Left hindlimb (tissue), 1 donor: ENCODE measurements at regions not wholly inside any gene's neighbourhood (a gene's known extent, or its start where the extent isn't known, plus 50 kb on each side); places are given as distances from the start of the nearest gene placed in this dataset.
"Not testable (repeated sequence)": the region's sequence is repeated elsewhere in the genome, so short reads cannot be mapped to it uniquely, and the experiment has no call there.

Source experiments
- DNase-seq: peaks from one replicate; pipeline ENCODE4 v3.0.0-alpha.2; 2018

DNA sequence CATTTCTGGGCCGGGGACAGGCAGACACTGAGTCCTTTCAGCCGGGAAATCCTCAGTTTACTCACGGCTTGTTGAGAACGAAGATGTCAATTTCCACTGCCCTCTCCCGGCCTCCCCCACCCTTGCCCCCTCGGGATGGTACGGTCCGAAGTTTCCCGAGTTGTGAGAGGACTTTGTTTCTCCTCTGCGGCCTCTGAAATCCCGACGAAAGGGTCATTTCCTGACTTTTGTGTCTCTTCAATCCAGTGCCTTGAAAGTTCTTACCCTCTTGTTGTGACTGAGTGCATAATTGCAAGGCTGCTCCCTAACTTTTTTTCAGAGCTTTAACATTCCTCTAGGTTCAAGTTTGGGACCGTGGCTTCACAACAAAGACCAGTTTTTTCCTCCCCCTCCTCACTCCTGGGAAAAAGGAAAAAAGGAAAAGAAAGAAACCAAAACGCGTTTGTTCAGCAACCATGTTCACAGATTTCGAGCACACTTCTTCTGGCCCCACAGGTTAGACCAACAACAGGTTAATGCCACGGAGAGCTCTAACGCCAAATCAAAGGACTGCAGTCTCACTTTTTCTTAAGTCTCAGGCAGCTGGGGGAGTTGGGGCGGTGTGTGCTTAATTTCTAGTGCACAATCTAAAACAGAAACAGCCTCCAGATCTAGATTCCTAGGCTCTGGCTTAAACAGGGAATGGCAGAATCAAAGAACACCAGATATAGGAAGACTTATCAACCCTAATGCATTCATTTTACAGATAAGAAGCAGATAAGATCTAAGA is 138.9 kb downstream of the TMCO5A start:
- DNase-seq, result no peak

DNA sequence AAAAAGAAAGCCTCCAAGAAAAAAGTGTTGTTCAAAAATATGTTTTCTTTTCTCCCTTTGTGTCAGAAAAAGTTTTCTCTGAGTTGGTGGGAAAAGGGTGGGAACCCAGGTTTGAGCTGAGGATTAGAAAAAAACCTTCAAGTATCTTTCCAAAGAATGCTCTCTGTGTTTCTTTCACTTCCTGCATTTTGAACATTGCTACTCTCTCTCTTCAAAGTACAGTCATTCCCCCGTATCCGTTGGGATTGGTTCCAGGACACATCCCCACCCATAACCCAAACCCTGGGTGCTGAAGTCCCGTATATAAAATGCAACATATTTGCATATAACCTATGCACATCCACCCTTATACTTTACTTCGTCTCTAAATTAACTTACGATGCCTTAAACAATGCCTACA is 139.6 kb downstream of the TMCO5A start:
- no peak for DNase-seq

GRCh38 chr15:38075466-38075865 is 141.0 kb downstream of the TMCO5A start:
- no peak for DNase-seq

DNA sequence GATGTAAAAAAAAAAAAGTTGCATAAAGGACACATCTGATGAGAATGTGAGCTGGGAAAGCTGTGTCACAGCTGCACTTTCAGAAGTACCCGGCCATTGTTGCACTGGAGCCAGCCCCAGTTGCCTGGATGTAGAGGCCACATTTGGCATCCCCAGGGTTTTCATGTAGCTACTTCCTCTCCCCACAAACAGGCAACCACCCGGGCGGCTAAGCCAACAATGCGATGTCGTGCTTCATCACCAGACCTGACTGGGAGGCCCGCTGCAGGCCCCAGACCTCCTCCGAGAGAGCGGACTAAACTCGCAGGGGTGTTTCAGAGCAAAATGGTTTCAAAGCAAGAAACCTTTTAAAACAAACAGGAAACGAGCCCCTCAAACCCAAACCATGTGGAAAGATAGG is 142.3 kb downstream of the TMCO5A start:
- DNase-seq, result peak; percentile 66

DNA sequence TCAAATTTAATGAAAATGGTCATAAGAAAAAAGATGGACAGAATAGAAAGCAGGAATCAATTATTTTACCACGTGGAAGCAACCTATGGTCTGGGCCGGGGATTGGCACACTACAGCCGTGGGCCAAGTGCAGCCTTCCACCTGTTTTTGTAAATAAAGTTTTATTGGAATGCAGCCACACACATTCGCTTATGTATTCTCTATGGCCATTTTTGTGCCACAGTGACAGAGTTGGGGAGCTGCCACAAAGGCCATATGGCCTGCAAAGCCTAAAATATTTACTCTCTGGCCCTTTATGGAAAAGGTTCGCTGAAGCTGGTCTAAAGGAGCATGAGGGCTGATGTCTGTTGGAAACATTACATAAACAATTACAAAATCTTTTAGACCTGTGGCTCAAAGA is 144.8 kb downstream of the TMCO5A start:
- DNase-seq, result no peak

- no peak for DNase-seq
Measured at GRCh38 chr15:38080651-38081275, 146.3 kb downstream of the TMCO5A start.

DNA sequence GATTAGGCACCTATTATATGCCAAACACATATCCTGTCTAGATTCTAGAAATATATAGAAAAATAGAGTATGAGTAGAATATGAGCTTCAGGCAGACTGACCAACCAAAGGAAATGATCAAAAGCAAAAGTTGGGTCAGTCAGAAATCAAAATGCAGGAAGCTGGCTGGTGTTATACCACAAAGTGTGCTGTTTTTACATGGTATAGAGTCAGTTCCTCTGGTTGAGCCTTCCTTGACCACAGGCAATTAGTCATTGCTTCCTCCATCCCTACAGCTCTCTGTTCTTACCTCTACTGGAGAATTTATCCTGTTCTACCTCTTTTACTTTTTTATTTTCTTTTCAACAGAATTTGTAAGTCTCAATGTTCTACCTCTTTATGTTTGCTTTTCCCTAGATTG is 149.8 kb downstream of the TMCO5A start:
- DNase-seq, result no peak

DNA sequence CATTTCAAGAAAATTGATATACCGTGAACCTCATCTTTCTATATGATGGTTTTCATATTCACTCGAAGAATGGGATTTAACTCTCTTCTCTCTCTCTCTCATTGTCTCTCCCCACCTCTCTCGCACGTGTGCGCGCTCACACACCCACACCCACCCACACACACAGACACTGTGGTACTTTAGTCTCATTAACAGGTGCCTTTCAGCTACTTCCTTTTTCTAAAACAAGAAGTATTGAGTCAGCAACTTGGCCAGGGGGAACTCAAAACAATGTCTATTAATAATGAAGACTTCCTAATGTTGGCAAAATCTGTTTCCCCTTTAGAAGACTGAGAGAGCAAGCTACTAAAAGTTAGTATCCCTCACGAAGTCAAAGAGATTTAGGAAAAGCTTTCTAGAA is 150.7 kb downstream of the TMCO5A start:
- DNase-seq, result no peak

DNA sequence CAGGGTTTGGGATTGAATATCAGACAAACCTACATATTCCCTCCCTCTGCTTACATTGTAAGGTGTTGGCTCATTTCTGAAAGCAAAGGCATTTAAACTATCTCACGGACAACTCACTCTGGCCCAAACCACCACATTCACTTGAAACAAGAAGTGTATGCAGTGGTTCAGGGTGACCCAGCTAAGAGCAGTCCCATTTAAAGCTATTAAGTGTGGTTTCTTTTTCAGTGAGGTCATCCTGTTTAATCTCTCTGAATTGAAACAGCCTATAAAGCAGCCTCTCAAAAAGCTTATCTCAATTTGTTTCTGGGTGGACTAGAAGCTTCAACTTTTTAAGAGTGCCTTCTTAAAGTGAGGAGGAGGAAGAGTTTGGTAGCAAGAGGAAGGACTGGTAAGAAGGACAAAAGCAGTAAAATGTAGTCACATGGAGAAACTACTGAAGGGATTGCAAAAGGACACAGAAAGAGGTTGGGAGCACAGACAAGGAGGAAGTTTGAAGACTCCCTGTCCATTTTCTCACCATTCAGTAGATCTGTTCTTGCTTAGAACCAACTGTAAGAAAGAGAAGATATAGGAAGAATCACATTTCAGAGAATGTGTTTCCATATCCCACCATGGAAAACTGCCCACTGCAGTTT is 151.6 kb downstream of the TMCO5A start:
- DNase-seq, result no peak

GRCh38 chr15:38086611-38087010 is 152.2 kb downstream of the TMCO5A start:
- DNase-seq, result no peak

DNA sequence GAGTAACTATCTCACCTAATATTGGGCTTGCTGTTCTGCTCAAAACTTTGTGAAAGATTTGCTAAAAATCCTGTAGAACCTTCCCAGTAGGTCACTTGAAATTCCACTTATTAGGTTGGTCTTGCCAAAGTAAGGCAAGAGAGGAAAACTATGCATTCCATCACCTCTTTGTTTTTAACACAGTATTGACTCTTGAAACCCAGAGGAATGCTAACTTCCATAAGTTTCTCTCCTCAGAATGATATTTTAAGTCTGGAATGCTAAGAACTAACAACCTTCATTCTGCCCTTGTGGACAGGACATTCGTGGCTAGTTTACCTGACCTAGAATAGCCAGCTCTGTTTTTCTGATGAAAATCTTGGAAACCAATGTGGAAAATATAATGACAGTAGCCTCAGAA is 154.5 kb downstream of the TMCO5A start:
- no peak for DNase-seq

DNA sequence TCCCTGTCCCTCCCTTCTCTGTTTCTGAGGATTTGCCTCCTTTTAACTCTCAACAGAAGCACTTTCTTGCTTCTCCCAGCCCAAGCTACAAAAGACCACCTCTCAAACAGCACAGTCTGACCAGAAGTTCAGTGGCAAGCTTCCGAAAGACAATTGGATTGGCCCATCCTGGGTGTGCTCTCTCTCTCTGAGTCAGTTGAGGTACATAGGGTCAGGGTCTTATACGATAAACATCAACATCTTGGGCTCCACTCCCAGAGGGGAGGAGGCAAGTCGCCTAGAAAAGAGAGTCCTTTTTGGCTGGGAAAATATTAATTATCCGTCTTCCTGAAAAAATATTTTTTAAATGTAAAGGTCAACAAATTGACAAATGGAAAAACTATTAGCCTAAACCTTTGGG is 155.8 kb downstream of the TMCO5A start:
- no peak for DNase-seq

DNA sequence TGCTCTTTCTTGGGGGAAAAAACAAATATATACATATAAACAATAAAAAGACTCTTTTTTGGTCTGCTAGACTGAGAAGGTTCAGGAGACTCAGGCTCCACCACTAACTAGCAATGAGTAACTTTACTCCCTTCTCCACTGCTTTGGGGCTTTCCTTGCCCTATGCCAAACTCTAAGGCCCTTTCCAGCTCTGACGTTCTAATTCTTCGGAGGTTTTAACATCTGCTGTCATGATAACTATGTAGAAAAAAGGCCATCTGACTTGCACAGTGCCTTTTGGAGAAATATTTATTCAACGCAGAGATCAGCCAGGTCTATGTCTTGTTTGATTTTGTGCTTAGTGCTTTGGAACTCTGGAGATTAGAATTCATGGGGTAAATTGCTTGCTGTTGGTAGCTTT is 156.2 kb downstream of the TMCO5A start:
- DNase-seq, result no peak

DNA sequence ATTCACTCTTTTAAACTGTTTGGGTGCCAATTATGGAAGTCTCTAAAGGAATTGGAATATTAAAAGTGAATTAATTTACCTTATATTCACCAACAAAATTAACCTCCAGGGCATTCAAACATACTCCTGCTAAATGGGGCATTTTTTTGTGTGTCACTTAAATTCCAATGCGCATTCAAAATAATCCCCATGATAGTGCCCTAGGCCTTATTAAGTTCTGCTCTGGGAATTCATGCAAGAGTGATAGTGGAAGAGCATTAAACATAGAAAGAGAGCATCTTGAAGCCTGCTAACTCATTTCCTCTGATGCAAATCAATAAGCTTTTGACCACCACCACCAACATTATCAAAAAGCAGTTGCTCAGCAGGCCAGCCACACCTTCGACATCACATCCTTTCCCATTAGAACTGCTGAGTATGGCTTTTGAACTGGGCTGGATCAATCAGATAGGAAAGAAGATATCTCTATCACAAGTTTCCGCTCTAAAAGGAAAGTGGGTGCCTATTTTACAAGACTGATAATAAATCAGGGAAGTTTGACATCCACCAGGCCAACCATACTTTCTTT is 156.7 kb downstream of the TMCO5A start:
- DNase-seq, result no peak

- no peak for DNase-seq
Measured at GRCh38 chr15:38093931-38094330, 158.7 kb upstream of the SPRED1 start.

DNA sequence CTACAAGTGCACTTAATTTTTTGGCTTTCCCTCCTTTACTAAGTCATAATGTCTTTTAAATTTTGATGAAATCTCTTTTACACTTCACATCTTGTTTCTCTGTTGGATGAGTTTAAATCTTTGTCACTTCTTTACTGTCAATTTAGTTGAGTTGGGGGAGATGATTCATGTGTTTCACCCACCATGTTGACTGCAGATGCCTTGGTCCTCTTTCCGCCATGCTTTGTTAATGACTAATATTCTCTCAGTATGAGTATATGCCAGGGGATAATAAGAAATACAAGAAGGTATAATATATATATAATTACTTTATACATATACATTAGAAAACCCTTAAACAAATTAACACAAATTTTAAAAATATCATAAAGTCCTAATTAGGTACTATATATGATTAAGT is 149.7 kb upstream of the SPRED1 start:
- no peak for DNase-seq

DNA sequence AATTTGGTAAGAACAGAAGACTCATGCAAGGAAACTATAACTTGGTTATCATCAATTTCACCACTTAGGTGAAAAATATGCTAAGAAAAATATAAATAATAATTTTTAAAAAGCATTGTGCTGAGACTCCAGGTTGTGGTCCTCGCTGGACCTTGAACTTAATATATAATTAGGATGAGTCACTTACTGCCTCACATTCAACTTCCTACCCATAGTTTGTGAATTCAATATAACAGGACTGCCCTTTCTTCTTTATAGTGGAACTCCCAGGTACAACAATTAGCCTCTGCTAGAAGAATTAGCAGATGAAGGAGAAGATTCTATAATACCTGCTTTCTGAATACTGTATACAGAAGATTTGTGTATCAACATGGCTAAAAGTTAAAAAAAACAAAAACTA is 149.1 kb upstream of the SPRED1 start:
- no peak for DNase-seq

GRCh38 chr15:38111070-38111469 is 141.6 kb upstream of the SPRED1 start:
- DNase-seq, result no peak

- DNase-seq, result no peak
Measured at GRCh38 chr15:38112406-38112805, 140.2 kb upstream of the SPRED1 start.

DNA sequence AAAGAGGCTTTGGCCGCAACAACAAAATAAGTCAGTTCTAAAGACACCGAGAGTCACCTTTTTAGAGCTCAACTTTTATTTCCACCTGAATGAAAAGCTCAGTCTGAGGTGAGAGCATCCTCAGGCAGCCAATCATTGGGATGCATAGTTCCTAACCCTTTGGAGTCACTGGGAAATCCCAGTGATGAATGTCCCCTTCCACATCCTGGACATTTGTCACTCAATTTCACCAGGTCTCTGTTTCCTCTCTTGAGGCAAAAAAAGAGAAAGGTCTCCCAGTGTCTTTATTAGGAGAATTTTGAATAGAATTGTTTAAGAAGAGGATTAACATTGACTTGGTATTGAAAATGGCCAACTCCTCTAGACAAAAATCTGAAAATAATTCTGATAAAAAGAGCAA is 137.5 kb upstream of the SPRED1 start:
- DNase-seq, result no peak

GRCh38 chr15:38117781-38118180 is 134.9 kb upstream of the SPRED1 start:
- no peak for DNase-seq

GRCh38 chr15:38119865-38120264 is 132.8 kb upstream of the SPRED1 start:
- DNase-seq, result not testable (repeated sequence)

GRCh38 chr15:38127306-38127771 is 125.3 kb upstream of the SPRED1 start:
- DNase-seq, result no peak

- no peak for DNase-seq
Measured at GRCh38 chr15:38128341-38128781, 124.3 kb upstream of the SPRED1 start.
